IMR-90 (cell line): ENCODE measurements at regions not wholly inside any gene's neighbourhood (a gene's known extent, or its start where the extent isn't known, plus 50 kb on each side); places are given as distances from the start of the nearest gene placed in this dataset.

Source experiments
- CEBPB ChIP-seq: IDR thresholded peaks from 2 replicates; pipeline ENCODE4 v1.6.1; 2012; ENCODE audit warnings: low read depth, low read length, improper control_type of control experiment
- CTCF ChIP-seq: conservative IDR thresholded peaks from 2 replicates; pipeline ENCODE4 v1.5.1; 2012; ENCODE audit warnings: mild to moderate bottlenecking, low read depth, low read length, improper control_type of control experiment
- FOS ChIP-seq: fragments of 150-350 bp; IDR thresholded peaks from 2 replicates; pipeline ENCODE4 v1.6.1; 2016; ENCODE audit warnings: low read depth, low read length
- MXI1 ChIP-seq: IDR thresholded peaks from 2 replicates; pipeline ENCODE4 v1.6.1; 2012; ENCODE audit warnings: low read depth, mild to moderate bottlenecking, low read length, moderate library complexity, borderline replicate concordance
- NFE2L2 ChIP-seq: fragments of 150-350 bp; IDR thresholded peaks from 2 replicates; pipeline ENCODE4 v1.6.1; 2016; ENCODE audit warnings: low read depth, mild to moderate bottlenecking, low read length
- POLR2A ChIP-seq: IDR thresholded peaks from 2 replicates; pipeline ENCODE4 v1.6.1; 2012; ENCODE audit warnings: mild to moderate bottlenecking, low read depth, low read length
- RAD21 ChIP-seq: IDR thresholded peaks from 2 replicates; pipeline ENCODE4 v1.6.1; 2012; ENCODE audit warnings: low read length, improper control_type of control experiment
- RCOR1 ChIP-seq: IDR thresholded peaks from 2 replicates; pipeline ENCODE4 v1.6.1; 2012; ENCODE audit warnings: mild to moderate bottlenecking, low read length, improper control_type of control experiment; ENCODE audit not compliant: insufficient replicate concordance
- RFX5 ChIP-seq: IDR thresholded peaks from 2 replicates; pipeline ENCODE4 v1.8.0; 2012; ENCODE audit warnings: low read depth, mild to moderate bottlenecking, low read length, moderate library complexity
- SMC3 ChIP-seq: fragments of 150-350 bp; IDR thresholded peaks from 2 replicates; pipeline ENCODE4 v1.6.1; 2016; ENCODE audit warnings: low read depth, mild to moderate bottlenecking, antibody characterized with exemption, low read length, moderate library complexity

- TF ChIP-seq CTCF = no peak
- TF ChIP-seq NFE2L2 = no peak
- no peak for TF ChIP-seq RCOR1
- no peak for TF ChIP-seq RFX5
- no peak for TF ChIP-seq CEBPB
- no peak for TF ChIP-seq FOS
- no peak for TF ChIP-seq SMC3
- no peak for TF ChIP-seq RAD21
- no peak for TF ChIP-seq POLR2A
- TF ChIP-seq MXI1 = no peak
Measured at GRCh38 chrX:125151146-125151545, 168.5 kb upstream of the TEX13C start.
